Stimulated activated CD4-positive, alpha-beta T cell treated with anti-CD3 and anti-CD28 coated beads, Interleukin-4, amount 100 ng/mL, for 48 hours (primary cell): ENCODE measurements at regions not wholly inside any gene's neighbourhood (a gene's known extent, or its start where the extent isn't known, plus 50 kb on each side); places are given as distances from the start of the nearest gene placed in this dataset.

ENCODE experiments used
- DNase-seq, 2 donors: peaks; one replicate each; pipeline ENCODE4 v3.0.0-alpha.2; 2020; ENCODE audit warnings: low read depth in 2 of 2

DNA sequence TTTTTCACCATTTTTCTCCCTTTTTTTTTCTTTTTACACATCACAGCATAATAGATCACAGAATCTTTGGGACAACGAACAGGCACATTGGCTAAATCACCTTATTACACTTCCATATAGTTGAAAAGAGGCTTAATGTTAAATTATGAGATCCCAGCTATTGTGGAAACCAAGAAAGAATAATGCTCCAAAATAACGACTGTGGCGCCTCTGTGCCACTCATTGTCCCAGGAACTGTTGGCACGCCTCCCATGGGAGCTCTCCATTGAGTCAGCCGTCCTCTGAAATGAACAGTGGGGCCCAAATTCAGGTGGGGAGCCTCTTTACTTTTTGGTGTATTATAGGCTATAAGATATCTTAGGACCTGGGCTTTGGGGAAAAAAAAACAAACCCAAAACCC lies 82.2 kb upstream of the NFIB start:
- no peak for DNase-seq

DNA sequence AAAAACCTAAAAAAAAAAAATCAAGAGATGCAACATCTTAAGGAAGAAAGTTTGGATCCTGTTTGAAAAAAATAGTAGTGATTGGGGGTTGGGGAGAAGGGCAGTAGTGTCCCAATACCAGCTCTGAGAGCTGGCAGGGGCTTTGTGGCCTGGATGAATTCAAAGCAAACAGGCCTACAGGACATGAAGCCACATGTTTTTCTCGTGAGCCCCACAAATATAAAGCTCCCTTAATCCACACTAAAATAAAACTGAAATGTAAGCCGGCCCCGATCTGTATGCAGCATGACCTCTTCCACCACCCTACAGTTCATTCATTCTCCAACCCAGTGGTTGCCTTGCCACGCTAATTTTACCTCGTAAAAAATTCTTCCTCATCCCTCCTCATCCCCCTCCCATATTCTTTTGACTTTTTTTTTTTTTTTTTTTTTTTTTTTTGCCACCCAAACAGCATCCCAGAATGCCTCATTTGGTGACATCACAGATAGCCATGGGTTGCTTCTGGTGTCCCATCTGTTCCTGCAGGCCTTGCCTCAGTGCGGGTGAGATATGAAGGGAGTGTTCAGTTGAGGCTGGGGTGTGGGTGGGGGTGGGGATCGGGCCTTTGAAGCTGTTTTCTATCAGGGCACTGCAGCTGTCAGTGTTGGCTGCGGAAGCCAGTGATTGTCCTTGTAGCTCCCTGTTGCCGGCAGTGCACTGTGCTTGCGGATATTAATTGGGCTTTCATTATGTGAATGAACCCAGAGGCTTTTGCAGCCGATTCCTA lies 81.6 kb upstream of the NFIB start:
- no peak for DNase-seq

DNA sequence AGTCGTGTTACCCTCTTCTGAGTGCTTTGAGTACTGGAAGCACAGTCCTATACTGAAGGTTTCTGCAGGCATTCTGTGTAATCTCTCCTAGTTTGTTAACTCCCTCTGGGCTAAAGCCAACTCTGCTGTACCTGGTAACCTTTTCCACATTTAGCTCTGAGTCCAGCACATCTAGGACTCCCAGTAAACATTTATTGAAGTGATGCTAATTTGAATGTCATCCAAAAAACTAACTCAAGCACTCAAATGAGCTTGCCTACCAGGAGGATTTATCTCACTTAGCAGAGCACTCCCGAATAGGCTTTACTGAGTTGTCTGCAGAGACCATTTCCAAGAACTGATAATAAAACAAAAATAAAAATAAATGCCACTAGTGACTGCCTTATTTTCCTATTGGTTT lies 79.5 kb upstream of the NFIB start:
- no peak for DNase-seq

DNA sequence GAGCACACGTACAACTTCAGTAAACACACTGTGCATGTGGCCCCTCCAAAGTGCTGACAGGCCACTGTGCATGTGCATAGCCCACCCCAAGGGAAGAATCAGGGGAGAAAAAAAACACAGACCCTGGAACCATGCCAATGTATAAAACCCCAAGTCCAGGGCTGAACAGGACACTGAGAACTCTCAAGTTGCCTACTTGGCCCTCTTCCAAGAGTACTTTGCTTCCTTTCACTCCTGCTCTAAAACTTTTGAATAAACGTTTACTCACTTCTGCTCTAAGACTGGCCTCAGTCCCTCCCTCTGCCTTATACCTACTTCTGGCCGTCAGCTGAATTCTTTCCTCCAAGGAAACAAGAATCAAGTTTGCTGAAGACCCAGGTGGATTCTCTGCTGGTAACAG lies 77.7 kb upstream of the NFIB start:
- no peak for DNase-seq

DNA sequence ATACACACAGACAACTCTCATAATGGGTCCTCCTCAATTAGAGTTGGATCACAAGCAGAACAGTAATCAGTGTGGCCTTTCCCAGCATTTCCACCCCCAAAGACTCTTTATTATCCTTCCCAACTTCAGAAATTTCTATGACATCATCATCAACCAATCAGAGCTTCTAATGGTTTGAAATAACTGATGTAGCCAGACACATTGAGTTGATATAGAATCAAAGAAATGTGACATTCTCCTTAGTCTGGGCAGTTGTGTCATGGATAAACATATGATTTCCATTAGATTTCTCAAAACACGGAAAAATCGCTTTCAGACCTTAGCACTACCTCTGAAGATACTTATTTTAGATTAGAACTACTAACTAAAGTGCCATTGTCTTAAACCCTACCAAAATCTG lies 75.7 kb upstream of the NFIB start:
- DNase-seq: no peak

DNA sequence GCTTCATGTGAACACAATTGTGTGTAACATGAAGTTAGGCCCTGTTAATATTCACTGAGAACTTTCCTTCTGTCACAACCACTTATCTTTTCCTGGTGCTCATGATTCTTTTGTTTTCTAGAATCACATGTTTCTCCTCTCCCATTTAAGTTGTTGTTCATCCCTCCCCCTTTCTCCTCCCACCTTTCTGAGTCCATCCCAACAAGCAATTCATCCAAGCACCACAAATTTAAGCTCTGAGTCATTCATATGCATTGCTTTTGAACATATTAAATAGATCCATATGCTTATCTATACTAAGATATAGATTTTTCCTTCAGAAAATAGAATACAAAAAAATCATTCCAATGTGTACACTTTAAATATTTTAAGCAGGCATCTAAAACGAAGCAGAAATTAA lies 75.2 kb upstream of the NFIB start:
- DNase-seq: no peak

DNA sequence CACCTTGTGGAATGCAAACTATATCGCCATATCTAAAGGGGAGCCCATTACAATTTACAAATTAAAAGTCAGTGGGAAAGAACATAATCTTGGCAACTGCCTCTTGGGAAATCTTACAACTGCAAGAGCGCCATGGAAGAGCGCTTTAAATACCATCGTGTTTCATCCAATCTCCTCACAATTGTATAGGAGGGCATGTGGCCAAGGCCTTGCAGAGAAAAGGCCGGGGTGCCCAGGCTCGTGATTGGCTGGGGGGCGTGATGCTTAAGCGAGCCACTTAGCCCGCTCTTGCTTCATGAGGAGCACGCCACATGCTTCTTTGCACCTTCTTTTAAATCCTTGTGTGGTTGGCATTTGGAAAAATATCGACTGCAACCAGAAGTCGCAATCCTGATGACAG lies 69.8 kb upstream of the NFIB start:
- no peak for DNase-seq

DNA sequence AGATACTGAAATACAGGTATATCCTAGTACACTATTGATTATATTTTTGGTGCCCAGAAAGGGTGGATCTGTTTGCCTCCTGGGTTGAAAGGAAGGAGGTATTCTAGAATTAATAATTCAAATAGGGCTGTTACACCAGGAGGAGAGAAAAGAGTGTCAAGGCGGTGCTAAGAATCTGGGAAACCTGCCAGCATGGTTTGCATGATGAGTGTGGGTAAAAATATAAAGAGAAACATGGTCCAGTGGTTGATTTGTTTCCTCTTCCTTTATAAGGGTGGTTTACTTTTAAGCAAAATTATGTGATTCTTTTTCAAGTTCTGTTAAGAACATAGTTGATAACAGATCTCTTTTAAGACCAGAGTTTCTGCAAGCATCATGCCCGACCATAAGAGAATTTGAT lies 69.4 kb upstream of the NFIB start:
- no peak for DNase-seq

DNA sequence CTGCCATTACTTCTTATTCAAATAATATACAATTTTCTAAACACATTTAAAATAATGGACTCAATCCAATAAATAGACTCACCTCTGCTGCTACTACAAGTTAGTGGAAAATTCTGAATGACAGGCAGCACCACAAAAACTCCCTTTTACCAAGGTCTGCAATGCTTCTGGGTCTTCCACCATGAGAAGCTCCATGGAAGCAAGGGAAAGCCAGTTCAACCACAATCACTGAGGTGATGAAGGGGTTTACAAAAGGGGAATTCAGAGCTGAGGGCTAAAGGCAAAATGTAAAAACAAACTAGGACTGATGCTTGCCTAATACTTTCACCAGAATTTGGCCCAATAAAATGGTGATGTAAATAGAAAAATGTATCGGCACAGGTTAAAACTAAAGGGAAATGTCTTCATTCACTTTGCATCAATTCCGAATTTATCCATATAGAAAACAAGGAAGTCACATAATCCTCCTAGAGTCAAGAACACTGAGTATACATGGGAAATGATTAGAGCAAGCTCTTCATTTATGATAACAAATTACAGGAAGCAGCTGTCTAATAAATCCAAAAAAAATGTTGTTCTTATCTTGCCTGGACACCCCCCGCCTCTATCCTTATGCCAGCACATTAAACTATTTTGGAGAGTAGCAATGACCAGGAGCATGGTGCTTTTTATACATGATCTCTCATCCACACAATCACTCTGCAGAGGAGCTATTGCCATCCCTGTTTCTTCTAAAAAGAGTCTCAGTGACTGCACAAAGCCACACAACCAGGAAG lies 66.3 kb upstream of the NFIB start:
- DNase-seq: no peak

DNA sequence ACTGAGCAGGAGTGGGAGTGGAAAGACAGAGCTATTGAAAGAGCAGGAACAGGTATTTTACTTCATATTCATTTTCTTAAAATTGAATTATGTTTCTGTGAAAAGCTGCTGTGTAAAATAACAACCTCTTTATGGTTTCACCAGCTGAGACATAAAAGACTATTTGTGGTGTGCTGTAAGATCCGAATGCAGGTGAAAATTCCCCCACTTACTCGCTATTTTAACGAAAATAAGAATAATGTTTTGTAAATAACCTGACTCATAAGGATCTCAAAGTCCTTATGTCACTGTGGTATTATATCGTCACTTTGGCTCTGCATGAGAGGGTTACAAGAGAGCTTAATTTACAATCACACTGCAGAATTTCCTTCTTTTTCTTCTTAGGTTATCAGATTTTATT lies 65.3 kb upstream of the NFIB start:
- DNase-seq: no peak

DNA sequence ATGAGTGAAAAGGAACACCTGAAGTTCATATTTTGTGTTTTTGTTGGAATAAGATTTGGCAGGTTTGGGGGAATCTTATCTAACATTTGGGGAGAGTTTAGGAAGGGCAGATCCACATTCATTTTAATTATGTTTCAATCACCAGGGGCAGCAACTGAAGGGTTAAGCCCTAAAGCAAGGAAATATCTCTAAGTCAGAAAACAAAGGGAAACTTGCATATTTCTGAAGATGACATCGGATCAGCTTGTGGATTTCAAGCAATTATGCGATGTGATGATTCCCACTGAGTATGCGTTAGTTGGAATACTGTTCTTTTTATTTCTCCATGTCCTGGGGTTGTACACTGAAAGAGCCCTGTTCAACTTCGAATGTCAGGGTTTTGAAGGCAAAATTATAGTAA lies 59.8 kb upstream of the NFIB start:
- DNase-seq: no peak

DNA sequence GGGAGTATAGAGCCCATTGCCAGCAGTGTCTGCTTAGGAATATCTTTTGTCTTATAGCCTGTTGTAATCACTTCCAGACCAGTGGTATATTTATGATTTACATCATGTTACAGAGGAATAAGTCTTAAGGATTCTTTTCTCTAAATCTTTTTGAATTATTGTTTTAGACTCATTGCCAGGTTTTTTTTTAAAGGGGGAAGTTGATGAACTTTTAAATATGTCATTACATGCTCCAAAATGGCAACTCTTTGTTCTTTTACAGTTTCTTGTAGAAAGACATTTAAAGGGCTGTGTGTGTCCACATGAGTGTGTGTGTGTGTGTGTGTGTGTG lies 59.4 kb upstream of the NFIB start:
- DNase-seq: no peak

DNA sequence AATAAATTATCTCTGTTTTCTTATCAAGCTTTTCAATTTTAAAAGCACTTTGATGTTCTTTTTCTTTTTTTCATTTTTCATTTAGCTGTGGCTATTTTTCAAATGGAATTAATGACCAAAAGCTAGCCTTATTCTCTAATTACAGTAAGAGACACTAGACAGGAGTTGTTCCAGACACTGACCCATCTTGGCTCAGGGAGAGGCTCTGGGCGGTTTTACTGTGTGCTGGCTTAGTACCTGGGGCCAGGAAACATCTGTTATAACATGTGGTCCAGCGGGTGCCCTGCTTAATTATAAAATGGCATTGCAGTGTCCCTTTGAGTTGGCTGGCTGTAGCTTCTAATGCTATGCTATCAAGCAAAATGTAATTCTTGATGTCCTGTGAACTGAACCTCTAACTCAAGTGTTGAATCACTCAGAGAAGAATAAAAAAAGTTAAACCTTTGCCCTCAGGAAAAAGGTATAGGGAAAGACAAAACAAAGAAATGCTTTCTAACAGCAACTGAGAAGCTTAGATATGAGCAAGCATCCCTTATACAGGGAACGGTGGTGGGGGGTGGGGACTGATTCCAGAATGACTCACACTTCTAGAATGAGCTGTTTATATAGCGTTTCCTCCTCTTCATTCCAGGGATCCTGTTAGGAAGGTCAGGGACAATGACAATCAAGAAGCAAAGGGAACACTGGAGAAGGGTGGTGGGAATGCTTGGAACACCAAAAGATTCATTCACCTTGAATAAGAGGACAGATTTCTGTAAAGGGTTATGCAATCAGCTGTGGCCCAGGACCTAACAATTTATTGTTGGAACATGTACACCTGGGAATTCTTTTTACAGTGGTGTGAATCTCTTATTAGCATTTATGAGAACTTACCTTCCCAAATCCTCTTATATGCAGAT lies 58.7 kb upstream of the NFIB start:
- no peak for DNase-seq

DNA sequence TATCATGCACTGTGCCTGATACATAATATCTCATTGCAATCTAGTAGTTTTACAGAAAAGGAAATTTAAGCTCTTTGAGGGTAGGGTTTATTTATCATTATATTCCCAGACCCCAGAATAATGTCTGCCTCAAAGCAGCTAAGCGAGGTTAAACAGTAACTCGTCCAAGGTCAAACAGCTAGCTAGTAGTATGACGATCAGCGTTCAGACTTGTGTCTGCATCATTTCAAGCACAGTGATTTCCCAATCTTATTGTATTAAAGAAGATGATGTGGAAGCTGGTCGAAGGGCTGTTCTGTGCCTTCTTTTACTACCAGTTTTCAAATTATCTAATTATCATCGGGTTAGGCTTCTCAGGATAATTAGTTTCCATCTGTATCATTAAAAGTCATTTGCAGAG lies 55.1 kb upstream of the NFIB start:
- DNase-seq: no peak

DNA sequence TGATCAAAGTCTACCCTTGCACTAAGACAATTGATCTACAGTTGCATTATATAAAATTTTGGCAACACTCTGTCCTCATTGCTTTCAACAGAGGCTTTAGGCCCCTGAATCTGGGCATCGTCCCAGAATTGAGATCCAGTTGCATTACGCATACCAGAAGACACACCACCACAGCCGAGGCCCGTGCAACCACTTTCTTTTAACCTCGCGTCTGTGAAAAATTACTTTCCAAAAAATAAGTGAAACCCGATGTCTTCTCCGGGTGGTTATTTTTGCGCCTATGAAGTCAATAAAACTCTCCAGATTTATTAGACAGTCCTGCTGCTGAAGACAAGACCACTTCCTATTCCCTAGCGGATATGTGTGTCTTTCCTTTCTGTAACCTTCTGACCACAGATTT lies 52.1 kb upstream of the NFIB start:
- DNase-seq: no peak

DNA sequence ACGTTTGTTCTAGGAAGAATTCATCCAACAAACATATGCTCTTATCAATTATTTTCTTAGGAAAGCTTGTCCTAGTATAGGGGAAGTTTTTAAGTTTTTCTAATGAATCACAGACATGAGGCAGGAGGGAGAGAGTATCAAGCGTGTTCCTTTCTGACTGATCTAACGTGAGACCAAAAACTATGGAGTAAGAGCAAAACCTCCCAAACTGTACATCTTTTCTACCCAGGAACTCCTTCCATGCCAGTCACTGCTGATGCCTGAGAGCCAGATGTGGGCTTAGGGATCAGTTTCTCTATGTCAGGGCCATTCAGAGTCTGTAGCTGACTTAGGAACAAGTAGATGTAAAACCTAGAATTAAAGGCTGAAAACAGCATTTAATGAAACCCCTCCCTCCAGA lies 51.7 kb upstream of the NFIB start:
- no peak for DNase-seq
